T-helper 2 cell treated with Interferon-gamma antibody and Interleukin-4, amounts not matched to agents 5 μg/mL and 100 μg/mL, for 36 hours (primary cell): ENCODE measurements at regions not wholly inside any gene's neighbourhood (a gene's known extent, or its start where the extent isn't known, plus 50 kb on each side); places are given as distances from the start of the nearest gene placed in this dataset.
"Not testable (repeated sequence)": the region's sequence is repeated elsewhere in the genome, so short reads cannot be mapped to it uniquely, and the experiment has no call there.

Experiments used
- DNase-seq: peaks from one replicate; pipeline ENCODE4 v3.0.0; 2021; ENCODE audit warnings: low spot score
- H3K27ac Mint-ChIP-seq: one replicate; pipeline ENCODE4 v1.8.0; 2021; ENCODE audit warnings: mild to moderate bottlenecking, mixed read lengths
- H3K27me3 Mint-ChIP-seq: one replicate; pipeline ENCODE4 v1.8.0; 2021; ENCODE audit warnings: low read depth, mixed read lengths
- H3K36me3 Mint-ChIP-seq: one replicate; pipeline ENCODE4 v1.8.0; 2021; ENCODE audit warnings: low read depth, mixed read lengths
- H3K4me1 Mint-ChIP-seq: one replicate; pipeline ENCODE4 v1.8.0; 2021; ENCODE audit warnings: low read depth, mixed read lengths
- H3K4me3 Mint-ChIP-seq: one replicate; pipeline ENCODE4 v1.8.0; 2022; ENCODE audit warnings: mild to moderate bottlenecking, moderate library complexity, mixed read lengths
- H3K9me3 Mint-ChIP-seq: one replicate; pipeline ENCODE4 v1.8.0; 2021; ENCODE audit warnings: mixed read lengths

DNA sequence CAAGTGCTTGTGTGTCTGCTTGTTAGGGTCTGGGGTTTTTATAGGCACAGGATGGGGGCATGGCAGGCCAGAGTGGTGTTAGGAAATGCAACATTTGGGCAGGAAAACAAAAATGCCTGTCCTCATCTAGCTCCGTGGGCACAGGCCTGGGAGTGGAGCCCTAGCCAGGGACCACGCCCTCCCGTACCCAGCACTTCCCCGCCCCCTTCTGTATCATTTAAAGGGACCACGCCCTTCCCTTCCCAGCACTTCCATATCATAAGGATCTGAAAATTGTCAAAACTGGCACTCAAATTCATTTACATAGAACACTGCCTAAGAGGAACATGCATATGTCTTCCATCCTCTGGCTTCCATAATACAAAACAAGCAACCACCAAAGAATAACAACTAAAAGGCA is 185.8 kb downstream of the B3GLCT start:
- no peak for DNase-seq
- no peak overlapping the region for H3K4me3 Mint-ChIP-seq
- no peaks in the 10 kb centered on the region for H3K27me3 Mint-ChIP-seq
- no peaks in the 10 kb centered on the region for H3K9me3 Mint-ChIP-seq
- no peaks in the 10 kb centered on the region for H3K36me3 Mint-ChIP-seq
- H3K27ac Mint-ChIP-seq = no peak overlapping the region
- no peaks in the 10 kb centered on the region for H3K4me1 Mint-ChIP-seq

DNA sequence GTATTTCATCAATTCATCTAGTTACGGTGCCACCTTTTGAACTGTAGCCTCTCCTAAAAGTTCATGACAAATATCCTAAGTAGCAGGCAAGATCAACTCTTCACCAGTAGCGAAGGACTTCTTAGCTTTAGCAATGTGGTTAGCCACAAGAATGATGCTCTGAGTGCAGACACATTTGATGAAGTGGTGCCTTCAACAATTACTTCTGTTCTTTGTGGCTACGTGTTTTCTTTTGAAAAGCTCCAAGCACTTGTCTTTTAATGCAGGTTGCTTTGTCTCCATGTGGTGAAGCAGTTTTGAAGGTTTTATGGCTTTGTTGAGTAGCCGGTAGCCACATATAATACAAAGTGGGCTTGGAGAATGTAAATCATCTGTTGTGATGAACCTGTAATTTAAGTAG is 194.7 kb downstream of the B3GLCT start:
- Mint-ChIP-seq H3K4me3 (no peak overlapping the region), H3K4me1 (peaks cover 12% of the 10 kb centered on the region), H3K36me3 (no peaks in the 10 kb centered on the region), H3K9me3 (peaks cover 21% of the 10 kb centered on the region), H3K27me3 (no peaks in the 10 kb centered on the region), H3K27ac (peak overlapping the region; percentile 62)
- DNase-seq = no peak

DNA sequence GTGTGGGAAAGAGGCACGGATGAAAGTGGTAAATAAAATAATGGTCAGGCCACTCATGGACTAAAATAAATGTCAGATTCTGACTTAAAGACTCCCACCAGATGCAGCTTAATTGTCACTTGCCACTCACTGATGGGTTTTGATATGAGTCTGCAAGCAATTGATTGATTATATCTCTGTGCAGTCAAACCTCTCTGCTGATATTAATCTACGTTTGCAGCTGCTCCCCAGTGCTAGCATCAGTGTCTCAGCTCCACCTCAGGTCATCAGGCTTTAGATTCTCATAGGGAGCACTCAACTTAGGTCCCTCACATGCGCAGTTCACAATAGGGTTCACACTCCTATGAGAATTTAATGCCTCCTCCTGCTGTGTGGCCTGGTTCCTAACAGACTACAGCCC is 195.3 kb downstream of the B3GLCT start:
- Mint-ChIP-seq H3K4me1 (peaks cover 12% of the 10 kb centered on the region), H3K27ac (peak overlapping the region; percentile 62)

DNA sequence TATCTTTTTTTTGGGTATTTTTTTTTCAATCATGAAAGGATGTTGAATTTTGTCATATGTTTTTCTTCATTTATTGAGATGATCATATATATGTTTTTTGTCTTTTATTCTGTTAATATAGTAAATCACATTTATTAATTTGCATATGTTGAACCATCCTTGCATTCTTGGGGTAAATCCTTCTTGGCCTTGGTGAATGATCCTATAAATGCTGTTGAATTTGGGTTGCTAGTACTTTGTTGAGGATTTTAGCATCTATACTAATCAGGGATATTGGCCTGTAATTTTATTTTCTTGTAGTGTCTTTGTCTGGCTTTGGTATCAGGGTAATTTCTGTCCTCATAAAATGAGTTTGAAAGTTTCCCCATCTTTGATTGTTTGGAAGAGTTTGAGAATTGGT is 199.9 kb downstream of the B3GLCT start:
- Mint-ChIP-seq H3K4me3 (no peak overlapping the region), H3K27me3 (no peaks in the 10 kb centered on the region), H3K9me3 (peaks cover 36% of the 10 kb centered on the region), H3K27ac (no peak overlapping the region), H3K36me3 (no peaks in the 10 kb centered on the region), H3K4me1 (peaks cover 7% of the 10 kb centered on the region)
- no peak for DNase-seq

More for the DNA sequence above, 195.3 kb downstream of the B3GLCT start:
- H3K27me3 Mint-ChIP-seq = no peaks in the 10 kb centered on the region
- H3K4me3 Mint-ChIP-seq = no peak overlapping the region
- H3K9me3 Mint-ChIP-seq = peaks cover 27% of the 10 kb centered on the region
- H3K36me3 Mint-ChIP-seq = no peaks in the 10 kb centered on the region
- DNase-seq = no peak

DNA sequence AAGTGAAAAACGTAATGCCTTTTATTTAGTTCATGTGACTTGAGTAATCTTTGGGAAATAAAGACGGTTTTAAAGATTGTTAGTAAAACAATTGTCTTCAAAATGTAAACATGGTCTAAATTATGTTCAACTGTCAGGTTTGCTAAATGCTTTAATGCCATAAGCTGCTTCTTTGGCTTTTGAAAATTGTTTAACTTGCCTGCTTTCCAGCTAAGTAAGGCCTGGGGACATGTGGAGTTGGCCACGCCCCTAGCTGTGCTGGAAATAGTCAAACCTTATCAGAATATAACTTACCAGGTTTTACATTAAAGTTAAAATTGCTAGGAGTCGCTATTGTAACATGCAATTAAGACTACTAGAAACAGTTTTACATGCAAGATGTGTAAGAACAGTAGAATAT is 203.9 kb downstream of the B3GLCT start:
- H3K36me3 Mint-ChIP-seq = not testable (repeated sequence)

DNA sequence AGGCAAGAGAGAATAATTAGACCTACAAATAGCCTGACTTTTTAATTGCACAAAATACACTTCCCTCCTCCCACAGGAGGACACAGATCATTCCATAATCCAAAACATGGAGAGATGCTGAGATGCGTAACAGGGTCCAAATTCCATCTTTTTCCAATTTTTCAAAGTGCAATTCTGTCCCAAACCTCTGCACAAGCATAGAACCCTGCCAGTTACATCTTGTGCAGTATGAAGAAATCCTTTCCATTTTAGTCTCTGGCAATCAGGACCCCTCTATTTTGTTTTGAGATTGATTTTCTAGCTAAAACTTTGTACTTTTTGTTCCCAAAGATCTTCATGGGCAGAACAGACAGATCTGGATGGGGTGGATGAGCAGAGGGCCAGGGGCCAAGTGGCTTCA is 209.2 kb downstream of the B3GLCT start:
- Mint-ChIP-seq H3K4me3 (no peak overlapping the region), H3K27ac (no peak overlapping the region), H3K36me3 (no peaks in the 10 kb centered on the region), H3K27me3 (peaks cover 4% of the 10 kb centered on the region), H3K9me3 (no peaks in the 10 kb centered on the region), H3K4me1 (no peaks in the 10 kb centered on the region)
- no peak for DNase-seq

More for the DNA sequence above, 203.9 kb downstream of the B3GLCT start:
- not testable (repeated sequence) for H3K4me3 Mint-ChIP-seq, H3K27me3 Mint-ChIP-seq, H3K4me1 Mint-ChIP-seq, DNase-seq, H3K27ac Mint-ChIP-seq
- peaks cover 23% of the 10 kb centered on the region for H3K9me3 Mint-ChIP-seq

DNA sequence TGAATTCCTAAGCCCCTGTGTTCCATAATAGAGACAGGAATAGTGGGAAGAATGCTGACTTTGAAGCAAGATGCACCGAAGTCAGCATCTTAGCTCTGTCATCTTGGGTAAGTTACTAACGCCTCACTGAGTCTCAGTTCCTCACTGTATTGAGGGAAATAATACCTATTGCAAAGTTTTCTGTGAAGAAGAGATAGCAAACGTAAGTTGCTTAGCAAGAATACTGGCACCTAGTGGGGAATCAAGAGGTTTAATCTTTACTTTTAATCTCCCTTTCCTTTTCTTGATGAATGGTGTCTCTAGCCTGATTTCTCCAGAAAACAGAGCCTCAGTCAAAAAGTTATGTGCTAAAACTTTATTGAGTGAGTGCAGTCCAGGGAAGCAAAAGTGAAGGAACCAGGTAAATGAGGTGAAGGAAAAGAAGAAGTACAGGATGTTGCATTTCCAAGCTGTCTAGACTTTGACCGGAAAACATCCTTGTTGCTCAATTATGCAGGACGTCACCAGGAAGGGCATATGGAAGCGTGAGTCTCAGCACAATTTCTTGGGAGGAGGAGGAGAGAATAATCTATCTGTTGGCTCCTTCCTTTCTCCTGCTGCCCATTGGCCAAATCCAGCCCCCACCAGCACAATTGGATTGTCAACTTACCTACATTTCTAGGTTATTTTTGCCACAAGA is 210.0 kb downstream of the B3GLCT start:
- Mint-ChIP-seq H3K4me1 (no peaks in the 10 kb centered on the region), H3K36me3 (no peaks in the 10 kb centered on the region), H3K9me3 (no peaks in the 10 kb centered on the region), H3K4me3 (no peak overlapping the region), H3K27me3 (peaks cover 4% of the 10 kb centered on the region), H3K27ac (no peak overlapping the region)
- DNase-seq = no peak

DNA sequence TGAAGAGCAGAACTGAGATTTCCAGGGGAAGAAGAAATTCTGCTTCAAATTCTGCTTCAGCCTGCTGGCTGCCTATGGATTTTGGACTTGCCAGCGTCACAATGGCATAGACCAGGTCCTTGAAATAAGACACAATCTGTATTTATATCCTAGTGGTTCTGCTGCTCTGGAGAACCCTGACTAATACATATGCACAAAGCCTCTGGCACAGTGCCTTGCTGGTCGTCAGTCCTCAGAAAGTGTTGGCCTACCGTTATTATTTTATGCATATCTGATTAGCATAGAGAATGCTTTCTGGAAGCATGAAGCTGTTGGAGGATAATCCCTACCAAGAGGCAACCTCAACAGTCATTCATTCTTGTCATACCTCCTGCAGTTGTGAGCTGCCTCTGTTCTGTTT is 213.7 kb downstream of the B3GLCT start:
- Mint-ChIP-seq H3K27me3 (peaks cover 13% of the 10 kb centered on the region), H3K27ac (no peak overlapping the region), H3K9me3 (no peaks in the 10 kb centered on the region), H3K4me3 (no peak overlapping the region), H3K4me1 (no peaks in the 10 kb centered on the region), H3K36me3 (no peaks in the 10 kb centered on the region)
- DNase-seq = no peak

DNA sequence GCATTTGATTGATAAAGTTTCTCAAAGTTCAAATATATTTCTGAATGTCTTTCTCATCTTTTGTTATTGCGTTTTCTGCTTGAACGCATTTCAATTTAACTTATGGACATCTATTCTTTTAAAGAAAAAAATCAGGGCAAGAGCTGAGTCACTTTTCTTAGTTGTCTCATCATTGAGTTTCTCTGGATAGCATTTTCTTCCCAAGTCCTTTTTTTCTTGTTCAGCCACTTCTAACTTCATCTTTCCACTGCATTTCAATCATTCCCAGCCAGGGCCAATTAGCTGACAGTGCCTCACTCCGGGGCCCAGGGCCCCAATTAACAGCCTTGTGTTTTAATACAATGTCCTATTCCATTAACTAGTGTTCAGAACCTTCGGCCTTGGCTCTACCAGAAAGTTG is 216.3 kb downstream of the B3GLCT start:
- Mint-ChIP-seq H3K27me3 (peaks cover 16% of the 10 kb centered on the region), H3K9me3 (no peaks in the 10 kb centered on the region), H3K36me3 (no peaks in the 10 kb centered on the region), H3K27ac (no peak overlapping the region), H3K4me3 (no peak overlapping the region), H3K4me1 (no peaks in the 10 kb centered on the region)
- DNase-seq = no peak

DNA sequence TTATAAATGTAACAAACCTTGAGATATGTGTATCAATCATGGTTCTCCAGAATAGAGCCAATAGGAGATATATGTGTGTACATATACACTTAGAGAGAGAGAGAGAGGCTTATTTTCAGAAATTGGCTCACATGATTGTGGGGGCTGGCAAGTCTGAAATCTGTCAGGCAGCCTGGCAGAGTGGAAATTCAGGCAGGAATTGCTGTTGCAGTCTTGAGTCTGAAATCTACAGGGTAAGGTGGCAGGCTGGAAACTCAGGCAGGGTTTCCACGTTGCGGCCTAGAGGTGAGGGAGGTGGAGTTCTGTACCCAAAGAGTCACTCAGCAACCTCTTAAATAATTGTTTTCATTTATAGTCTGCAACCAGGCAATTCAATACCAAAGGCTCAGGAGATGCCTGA is 218.4 kb downstream of the B3GLCT start:
- Mint-ChIP-seq H3K4me1 (no peaks in the 10 kb centered on the region), H3K36me3 (no peaks in the 10 kb centered on the region), H3K27ac (no peak overlapping the region), H3K27me3 (peaks cover 18% of the 10 kb centered on the region), H3K4me3 (no peak overlapping the region), H3K9me3 (no peaks in the 10 kb centered on the region)
- DNase-seq = no peak

DNA sequence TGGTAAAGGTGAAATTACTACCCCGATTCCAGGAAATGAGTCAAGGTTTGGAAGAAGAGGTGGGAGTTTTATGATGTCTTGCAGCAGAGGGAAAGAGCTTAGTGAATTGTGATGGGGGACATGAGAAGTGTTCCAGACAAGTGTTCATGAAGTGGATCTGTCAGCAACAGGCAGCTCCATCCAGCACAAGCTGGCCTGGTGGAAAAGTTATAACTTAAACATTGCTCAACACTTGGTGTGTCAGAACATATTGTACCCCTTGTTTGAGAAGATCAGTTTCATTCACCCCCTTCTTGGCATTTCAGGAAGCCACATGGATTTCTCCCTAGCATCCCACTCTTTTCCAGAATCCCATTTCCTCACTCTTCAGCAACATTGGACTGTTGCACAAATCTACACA is 222.0 kb downstream of the B3GLCT start:
- H3K4me3 Mint-ChIP-seq = no peak overlapping the region
- no peak overlapping the region for H3K27ac Mint-ChIP-seq
- DNase-seq = no peak
- H3K36me3 Mint-ChIP-seq = no peaks in the 10 kb centered on the region
- peaks cover 2% of the 10 kb centered on the region for H3K4me1 Mint-ChIP-seq
- H3K27me3 Mint-ChIP-seq = peaks cover 12% of the 10 kb centered on the region
- no peaks in the 10 kb centered on the region for H3K9me3 Mint-ChIP-seq

DNA sequence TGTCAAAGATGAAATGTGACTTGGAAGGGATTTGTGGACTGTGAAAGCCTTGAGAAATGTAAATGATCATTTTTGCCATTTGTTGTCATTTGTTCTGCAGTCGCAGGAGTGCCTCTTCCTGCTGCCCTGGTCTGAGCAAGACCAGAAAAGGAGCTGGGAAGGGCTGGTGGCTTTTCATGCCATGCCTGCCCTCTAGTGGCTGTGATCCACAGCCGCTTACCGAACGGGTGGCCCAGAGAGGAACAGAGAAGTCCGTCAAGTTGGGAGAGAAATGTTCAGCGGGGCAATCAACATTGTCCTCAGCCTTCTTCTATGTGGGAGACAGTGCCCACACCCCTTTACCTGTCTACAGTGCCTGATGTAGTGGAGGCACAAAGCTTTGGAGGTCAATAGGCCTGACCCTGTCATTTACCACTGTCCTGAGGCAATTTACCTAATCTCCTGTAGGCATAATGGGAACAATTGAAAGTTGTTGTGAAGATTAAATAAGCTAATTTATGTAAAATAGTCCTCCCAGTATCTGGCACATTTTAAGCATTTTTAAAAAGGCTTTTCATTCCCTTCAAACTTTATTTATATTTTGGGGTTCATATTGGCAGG is 224.5 kb downstream of the B3GLCT start:
- Mint-ChIP-seq H3K9me3 (no peaks in the 10 kb centered on the region), H3K4me3 (no peak overlapping the region), H3K36me3 (no peaks in the 10 kb centered on the region), H3K27me3 (peaks cover 13% of the 10 kb centered on the region), H3K27ac (no peak overlapping the region), H3K4me1 (peaks cover 2% of the 10 kb centered on the region)
- DNase-seq = peak; percentile 45

DNA sequence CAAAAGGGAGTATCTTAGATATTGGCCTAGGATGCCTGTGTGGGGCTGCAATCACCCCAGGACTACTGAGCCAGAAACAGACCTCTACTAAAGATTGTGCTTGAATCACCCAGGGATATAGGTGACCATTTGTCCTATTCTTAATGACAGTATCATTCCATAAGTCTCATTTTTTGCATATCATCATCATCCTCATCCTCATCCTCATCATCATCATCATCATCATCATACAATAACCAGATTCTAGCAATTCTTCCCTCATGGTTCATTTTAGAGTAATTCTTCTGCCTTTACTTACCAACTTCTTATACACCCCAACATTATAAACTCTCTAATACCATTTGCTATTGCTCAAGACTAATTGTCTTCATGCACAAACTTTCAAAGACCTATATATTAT is 226.6 kb downstream of the B3GLCT start:
- H3K4me1 Mint-ChIP-seq = peaks cover 2% of the 10 kb centered on the region
- DNase-seq = no peak
- H3K36me3 Mint-ChIP-seq = no peaks in the 10 kb centered on the region
- no peak overlapping the region for H3K27ac Mint-ChIP-seq
- peaks cover 13% of the 10 kb centered on the region for H3K27me3 Mint-ChIP-seq
- H3K4me3 Mint-ChIP-seq = no peak overlapping the region
- H3K9me3 Mint-ChIP-seq = no peaks in the 10 kb centered on the region

DNA sequence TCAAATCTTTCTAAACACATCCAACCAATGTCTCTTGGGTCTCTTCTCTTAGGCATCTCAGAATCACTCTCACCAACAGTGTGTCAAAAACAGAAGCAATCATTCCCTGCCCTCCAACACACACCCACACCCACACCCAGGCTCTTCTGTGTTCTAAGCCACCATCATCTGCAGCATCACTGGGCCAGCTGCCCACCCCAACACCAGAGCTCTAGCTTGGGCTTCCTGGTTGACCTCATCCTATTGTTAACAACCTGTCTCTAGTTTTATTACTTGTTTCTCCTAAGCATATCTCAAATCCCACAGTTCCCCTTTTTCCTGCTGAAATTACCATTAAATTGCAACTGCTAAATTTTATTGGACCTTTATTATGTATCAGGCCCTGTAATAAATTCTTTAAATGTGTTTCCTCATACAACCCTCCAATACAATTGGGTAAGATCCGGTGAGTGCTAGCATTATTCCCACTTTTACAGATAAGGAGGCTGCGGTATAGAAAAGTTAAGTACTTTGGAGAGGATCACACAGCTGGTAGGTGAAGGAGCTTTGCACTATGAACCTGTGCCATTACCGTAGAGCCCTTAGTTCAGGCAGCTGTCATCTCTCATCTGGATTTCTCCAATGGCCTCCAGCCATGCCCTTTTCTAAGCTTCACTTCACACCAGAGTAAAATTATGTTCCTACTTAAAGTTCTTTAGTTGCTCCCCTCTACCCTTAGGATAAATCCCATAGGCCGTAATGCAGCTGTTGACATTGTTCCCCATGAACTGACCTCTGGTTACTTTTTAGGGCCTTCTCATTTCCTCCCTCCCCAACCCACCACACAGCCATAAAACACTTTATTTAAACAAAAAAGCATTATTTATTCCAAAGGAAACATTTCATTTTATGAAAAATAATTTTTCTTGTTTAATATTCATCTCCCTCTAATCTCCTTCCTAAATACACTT is 227.7 kb downstream of the B3GLCT start:
- no peak for DNase-seq
- no peak overlapping the region for H3K27ac Mint-ChIP-seq
- H3K27me3 Mint-ChIP-seq = peaks cover 12% of the 10 kb centered on the region
- no peaks in the 10 kb centered on the region for H3K36me3 Mint-ChIP-seq
- H3K4me1 Mint-ChIP-seq = peaks cover 2% of the 10 kb centered on the region
- H3K9me3 Mint-ChIP-seq = no peaks in the 10 kb centered on the region
- no peak overlapping the region for H3K4me3 Mint-ChIP-seq
